ENCODE measurements at regions not wholly inside any gene's neighbourhood (a gene's known extent, or its start where the extent isn't known, plus 50 kb on each side); places are given as distances from the start of the nearest gene placed in this dataset.
"Not testable (repeated sequence)": the region's sequence is repeated elsewhere in the genome, so short reads cannot be mapped to it uniquely, and the experiment has no call there.

GRCh38 chrX:25442499-25442898 is 426.7 kb upstream of the ARX start:
- no peak for DNase-seq (ENCODE audit: extremely low spot score, insufficient read length, low read depth)
- no peak for FAIRE-seq

GRCh38 chrX:25433307-25433706 is 417.5 kb upstream of the ARX start:
- DNase-seq (ENCODE audit: extremely low spot score, insufficient read length, low read depth) (no peak), FAIRE-seq (no peak)

GRCh38 chrX:25432396-25432795 is 416.6 kb upstream of the ARX start:
- DNase-seq (ENCODE audit: extremely low spot score, insufficient read length, low read depth) (no peak), FAIRE-seq (no peak)

GRCh38 chrX:25427873-25428555 is 412.2 kb upstream of the ARX start:
- no peak for DNase-seq (ENCODE audit: extremely low spot score, insufficient read length, low read depth)
- FAIRE-seq, result no peak

- not testable (repeated sequence) for DNase-seq (ENCODE audit: extremely low spot score, insufficient read length, low read depth); FAIRE-seq
Measured at GRCh38 chrX:25404163-25404562, 388.4 kb upstream of the ARX start.

GRCh38 chrX:25389266-25389665 is 373.5 kb upstream of the ARX start:
- DNase-seq (ENCODE audit: extremely low spot score, insufficient read length, low read depth), result no peak
- no peak for FAIRE-seq

GRCh38 chrX:25383196-25383595 is 367.4 kb upstream of the ARX start:
- FAIRE-seq (no peak), DNase-seq (ENCODE audit: extremely low spot score, insufficient read length, low read depth) (no peak)

GRCh38 chrX:25356456-25356855 is 340.7 kb upstream of the ARX start:
- FAIRE-seq, result no peak
- no peak for DNase-seq (ENCODE audit: extremely low spot score, insufficient read length, low read depth)

- no peak for DNase-seq (ENCODE audit: extremely low spot score, insufficient read length, low read depth)
- no peak for FAIRE-seq
Measured at GRCh38 chrX:25344161-25344936, 328.6 kb upstream of the ARX start.

GRCh38 chrX:25343060-25343459 is 327.3 kb upstream of the ARX start:
- FAIRE-seq (no peak), DNase-seq (ENCODE audit: extremely low spot score, insufficient read length, low read depth) (no peak)

GRCh38 chrX:25337841-25338240 is 322.1 kb upstream of the ARX start:
- DNase-seq (ENCODE audit: extremely low spot score, insufficient read length, low read depth) (no peak), FAIRE-seq (no peak)

GRCh38 chrX:25300994-25301393 is 285.2 kb upstream of the ARX start:
- no peak for FAIRE-seq
- no peak for DNase-seq (ENCODE audit: extremely low spot score, insufficient read length, low read depth)

GRCh38 chrX:25296850-25297249 is 281.1 kb upstream of the ARX start:
- FAIRE-seq, result no peak
- DNase-seq (ENCODE audit: extremely low spot score, insufficient read length, low read depth), result no peak

- no peak for FAIRE-seq
- no peak for DNase-seq (ENCODE audit: extremely low spot score, insufficient read length, low read depth)
Measured at GRCh38 chrX:25295466-25295865, 279.7 kb upstream of the ARX start.

- FAIRE-seq, result no peak
- no peak for DNase-seq (ENCODE audit: extremely low spot score, insufficient read length, low read depth)
Measured at GRCh38 chrX:25290132-25290531, 274.4 kb upstream of the ARX start.

- DNase-seq (ENCODE audit: extremely low spot score, insufficient read length, low read depth) (no peak), FAIRE-seq (no peak)
Measured at GRCh38 chrX:25288676-25289075, 272.9 kb upstream of the ARX start.

- DNase-seq (ENCODE audit: extremely low spot score, insufficient read length, low read depth) (no peak), FAIRE-seq (no peak)
Measured at GRCh38 chrX:25287521-25287920, 271.8 kb upstream of the ARX start.

- DNase-seq (ENCODE audit: extremely low spot score, insufficient read length, low read depth) (no peak), FAIRE-seq (no peak)
Measured at GRCh38 chrX:25285598-25285997, 269.8 kb upstream of the ARX start.

- DNase-seq (ENCODE audit: extremely low spot score, insufficient read length, low read depth), result no peak
- FAIRE-seq, result peak; percentile 29
Measured at GRCh38 chrX:25279510-25279909, 263.7 kb upstream of the ARX start.

- FAIRE-seq, result no peak
Measured at GRCh38 chrX:25278341-25278740, 262.6 kb upstream of the ARX start.

GRCh38 chrX:25277574-25277973 is 261.8 kb upstream of the ARX start:
- FAIRE-seq, result no peak
- DNase-seq (ENCODE audit: extremely low spot score, insufficient read length, low read depth), result no peak

More at GRCh38 chrX:25278341-25278740, 262.6 kb upstream of the ARX start:
- DNase-seq (ENCODE audit: extremely low spot score, insufficient read length, low read depth), result no peak

- DNase-seq (ENCODE audit: extremely low spot score, insufficient read length, low read depth) (no peak), FAIRE-seq (no peak)
Measured at GRCh38 chrX:25275159-25275558, 259.4 kb upstream of the ARX start.
